B cell (primary cell): ENCODE measurements at regions not wholly inside any gene's neighbourhood (a gene's known extent, or its start where the extent isn't known, plus 50 kb on each side); places are given as distances from the start of the nearest gene placed in this dataset.

Source experiments
- ATAC-seq: fragments of 200-7000 bp; cut with Tn5 transposase; one replicate; pipeline ENCODE4 v1.10.0; 2021; ENCODE audit warnings: low read depth, mild to moderate bottlenecking, moderate number of reproducible peaks, moderate library complexity
- CTCF ChIA-PET: fragments of 350-600 bp; sonication (Branson Sonifier 250); formaldehyde crosslinking; loops from one replicate; lab custom pipeline; 2021; ENCODE audit warnings: antibody characterized with exemption, inconsistent platforms; lab: Charles Lee
- POLR2A ChIA-PET: fragments of 350-600 bp; sonication (Branson Sonifier 250); formaldehyde crosslinking; loops from one replicate; lab custom pipeline; 2021; ENCODE audit warnings: antibody characterized with exemption; lab: Charles Lee
- DNase-seq: peaks from one replicate; pipeline ENCODE4 v3.0.0; 2013
- H2AFZ ChIP-seq: 2 replicates; pipeline ENCODE4 v1.6.1; 2012; ENCODE audit warnings: mild to moderate bottlenecking, low read depth, low read length; ENCODE audit not compliant: insufficient read depth, poor library complexity, severe bottlenecking
- H3K27ac ChIP-seq, 2 donors: 1 replicate in 1 of 2; 2 replicates in 1 of 2; pipeline ENCODE4 v1.5.1; 2012 to 2013; ENCODE audit warnings: low read length in 2 of 2, mild to moderate bottlenecking in 2 of 2, moderate library complexity in 1 of 2
- H3K27me3 ChIP-seq, 4 experiments: fragments of 200-600 bp in 1 of 4; sonication (generic) in 1 of 4; replicated peaks in 1 of 4; 1 replicate in 2 of 4; 2 replicates in 2 of 4; pipeline versions ENCODE4 v1.6.1 to v1.7.0; 2013 to 2016; ENCODE audit warnings: low read length in 3 of 4, mild to moderate bottlenecking in 2 of 4, mixed read lengths in 1 of 4, moderate library complexity in 1 of 4; ENCODE audit not compliant: insufficient read depth in 4 of 4, control insufficient read depth in 3 of 4; ENCODE audit errors: control extremely low read depth in 1 of 4
- H3K36me3 ChIP-seq, 2 experiments: replicated peaks in 1 of 2; 1 replicate in 1 of 2; 2 replicates in 1 of 2; pipeline versions ENCODE4 v1.6.1 to v1.7.1; 2013; ENCODE audit warnings: low read length in 1 of 2; ENCODE audit not compliant: insufficient read depth in 2 of 2, control insufficient read depth in 1 of 2; ENCODE audit errors: control extremely low read depth in 1 of 2, extremely low read depth in 1 of 2
- H3K4me1 ChIP-seq, 2 donors: fragments of 200-600 bp in 1 of 2; sonication (generic) in 1 of 2; 1 replicate in 1 of 2; 2 replicates in 1 of 2; pipeline versions ENCODE4 v1.5.1 to v1.6.1; 2013 to 2017; ENCODE audit warnings: low read length in 2 of 2; ENCODE audit not compliant: control insufficient read depth in 2 of 2, insufficient read depth in 2 of 2
- H3K4me2 ChIP-seq: replicated peaks from 2 replicates; pipeline ENCODE3; 2012; ENCODE audit warnings: mild to moderate bottlenecking, low read depth, low read length; ENCODE audit not compliant: poor library complexity, severe bottlenecking
- H3K4me3 ChIP-seq, 5 experiments: fragments of 200-600 bp in 1 of 5; sonication (generic) in 1 of 5; 1 replicate in 3 of 5; 2 replicates in 2 of 5; pipeline versions ENCODE4 v1.5.1 to v1.7.0; 2011 to 2016; ENCODE audit warnings: low read length in 4 of 5, mild to moderate bottlenecking in 4 of 5, low read depth in 2 of 5, control low read depth in 1 of 5, moderate library complexity in 1 of 5; ENCODE audit not compliant: insufficient read depth in 1 of 5; ENCODE audit errors: control extremely low read depth in 1 of 5, extremely low read depth in 1 of 5
- H3K79me2 ChIP-seq: fragments of 200-600 bp; sonication (generic); one replicate; pipeline ENCODE4 v1.6.0; 2016; ENCODE audit warnings: low read length; ENCODE audit not compliant: control insufficient read depth, insufficient read depth
- H3K9ac ChIP-seq: fragments of 200-600 bp; sonication (generic); 2 replicates; pipeline ENCODE4 v1.6.1; 2017; ENCODE audit warnings: mild to moderate bottlenecking, low read length, moderate library complexity
- H3K9me3 ChIP-seq, 3 donors: one replicate each; pipeline versions ENCODE4 v1.6.1 to v1.7.1; 2013; ENCODE audit warnings: low read length in 2 of 3; ENCODE audit not compliant: control insufficient read depth in 2 of 3, insufficient read depth in 1 of 3; ENCODE audit errors: control extremely low read depth in 1 of 3
- H4K20me1 ChIP-seq: 2 replicates; pipeline ENCODE4 v1.6.0; 2012; ENCODE audit warnings: mild to moderate bottlenecking, low read length; ENCODE audit not compliant: insufficient read depth, control insufficient read depth, poor library complexity, severe bottlenecking
- H3K27ac Mint-ChIP-seq: one replicate; pipeline ENCODE4 v1.8.0; 2021; ENCODE audit warnings: mixed read lengths
- H3K27me3 Mint-ChIP-seq: one replicate; pipeline ENCODE4 v1.8.0; 2021; ENCODE audit warnings: mixed read lengths
- H3K4me1 Mint-ChIP-seq: one replicate; pipeline ENCODE4 v1.8.0; 2021; ENCODE audit warnings: mixed read lengths
- H3K4me3 Mint-ChIP-seq: one replicate; pipeline ENCODE4 v1.8.0; 2021; ENCODE audit warnings: mixed read lengths
- H3K9me3 Mint-ChIP-seq: one replicate; pipeline ENCODE4 v1.8.0; 2022; ENCODE audit warnings: mixed read lengths; ENCODE audit not compliant: insufficient read depth
- CTCF ChIP-seq: fragments of 200-600 bp; IDR thresholded peaks from one replicate; pipeline ENCODE4 v1.8.0; 2022; ENCODE audit warnings: antibody characterized with exemption, mild to moderate bottlenecking
- EZH2 ChIP-seq: IDR thresholded peaks from 2 replicates; pipeline ENCODE4 v1.6.1; 2012; ENCODE audit warnings: borderline replicate concordance, low read depth, mild to moderate bottlenecking, moderate library complexity, low read length; ENCODE audit not compliant: insufficient read depth, poor library complexity, severe bottlenecking
- WGBS: methylation state at CpG from one replicate; pipeline ENCODE4 v1.1.5; 2013; ENCODE audit warnings: missing lambda C conversion rate; ENCODE audit not compliant: insufficient coverage; 5-methylcytosine and 5-hydroxymethylcytosine counted together
- intact Hi-C: fragments of 100-400 bp; cut with micrococcal nuclease; formaldehyde crosslinking; loops from one replicate; pipeline ENCODE4 v1.10.0; 2022

- no CpG with 5 or more reads among the region's 3 CpGs for WGBS
- POLR2A ChIA-PET = no interaction called here
- no peaks in the 10 kb centered on the region for H4K20me1 ChIP-seq
- no peaks in the 10 kb centered on the region for H3K27me3 Mint-ChIP-seq
- H3K27me3 ChIP-seq = no peaks in the 10 kb centered on the region
- no peak overlapping the region for H3K27ac Mint-ChIP-seq
- no peak overlapping the region for H3K4me2 ChIP-seq
- H2AFZ ChIP-seq = no peak overlapping the region
- no peak overlapping the region for H3K9ac ChIP-seq
- H3K79me2 ChIP-seq = no peaks in the 10 kb centered on the region
- no peaks in the 10 kb centered on the region for H3K9me3 ChIP-seq
- peaks cover 14 to 16% of the 10 kb centered on the region in 2 donors for H3K4me1 ChIP-seq
- no peak overlapping the region for H3K27ac ChIP-seq
- CTCF ChIA-PET = no interaction called here
- H3K4me3 ChIP-seq = no peak overlapping the region
- intact Hi-C loops = no loop called here
- no peaks in the 10 kb centered on the region for H3K9me3 Mint-ChIP-seq
- peaks cover 18% of the 10 kb centered on the region for H3K4me1 Mint-ChIP-seq
- ATAC-seq = no peak
- no peak for DNase-seq
- no peaks in the 10 kb centered on the region for H3K36me3 ChIP-seq
- H3K4me3 Mint-ChIP-seq = no peak overlapping the region
- no peak for TF ChIP-seq CTCF
- no peak for TF ChIP-seq EZH2
These were observed 50.6 kb upstream of the EHBP1 start for GRCh38 chr2:62654876-62655359.

GRCh38 chr2:62654423-62654791, 51.1 kb upstream of the EHBP1 start:
- Mint-ChIP-seq H3K27ac (no peak overlapping the region), H3K4me3 (no peak overlapping the region), H3K27me3 (no peaks in the 10 kb centered on the region), H3K4me1 (peaks cover 13% of the 10 kb centered on the region), H3K9me3 (no peaks in the 10 kb centered on the region)
- WGBS = no CpG with 5 or more reads among the region's 3 CpGs
- DNase-seq = no peak
- Histone ChIP-seq H3K9ac (no peak overlapping the region), H3K9me3 (no peaks in the 10 kb centered on the region), H4K20me1 (no peaks in the 10 kb centered on the region), H3K4me3 (no peak overlapping the region), H3K27ac (no peak overlapping the region), H3K4me2 (no peak overlapping the region), H3K4me1 (peaks cover 9 to 11% of the 10 kb centered on the region in 2 donors), H3K36me3 (no peaks in the 10 kb centered on the region), H3K27me3 (no peaks in the 10 kb centered on the region), H2AFZ (no peak overlapping the region), H3K79me2 (no peaks in the 10 kb centered on the region)
- TF ChIP-seq CTCF (no peak), EZH2 (no peak)
- ChIA-PET POLR2A (no interaction called here), CTCF (no interaction called here)
- intact Hi-C loops = no loop called here
- ATAC-seq = no peak
